ENCODE measurements at regions not wholly inside any gene's neighbourhood (a gene's known extent, or its start where the extent isn't known, plus 50 kb on each side); places are given as distances from the start of the nearest gene placed in this dataset.
"Not testable (repeated sequence)": the region's sequence is repeated elsewhere in the genome, so short reads cannot be mapped to it uniquely, and the experiment has no call there.

GRCh38 chr6:128580224-128581110 is 60.1 kb upstream of the PTPRK start:
- no peak for DNase-seq (ENCODE audit: low spot score)
- Mint-ChIP-seq H3K4me3 (ENCODE audit: unreplicated experiment) (no peak overlapping the region), H3K9me3 (ENCODE audit: unreplicated experiment) (no peaks in the 10 kb centered on the region), H3K4me1 (ENCODE audit: unreplicated experiment) (no peaks in the 10 kb centered on the region), H3K27me3 (ENCODE audit: unreplicated experiment) (no peaks in the 10 kb centered on the region), H3K36me3 (ENCODE audit: low read depth, unreplicated experiment) (no peaks in the 10 kb centered on the region), H3K27ac (ENCODE audit: unreplicated experiment) (no peak overlapping the region)
- TF ChIP-seq CTCF (IDR thresholded peaks at IDR 0.05; ENCODE audit: unreplicated experiment), result no peak

- not testable (repeated sequence) for DNase-seq (ENCODE audit: low spot score); H3K27me3 Mint-ChIP-seq (ENCODE audit: unreplicated experiment)
Measured at GRCh38 chr6:128575254-128575653, 54.9 kb upstream of the PTPRK start.

GRCh38 chr6:128574402-128574801 is 54.0 kb upstream of the PTPRK start:
- Mint-ChIP-seq H3K4me1 (ENCODE audit: unreplicated experiment) (no peaks in the 10 kb centered on the region), H3K36me3 (ENCODE audit: low read depth, unreplicated experiment) (no peaks in the 10 kb centered on the region), H3K27me3 (ENCODE audit: unreplicated experiment) (no peaks in the 10 kb centered on the region), H3K27ac (ENCODE audit: unreplicated experiment) (no peak overlapping the region), H3K9me3 (ENCODE audit: unreplicated experiment) (no peaks in the 10 kb centered on the region), H3K4me3 (ENCODE audit: unreplicated experiment) (no peak overlapping the region)
- no peak for TF ChIP-seq CTCF (IDR thresholded peaks at IDR 0.05; ENCODE audit: unreplicated experiment)
- DNase-seq (ENCODE audit: low spot score), result no peak

More at GRCh38 chr6:128575254-128575653, 54.9 kb upstream of the PTPRK start:
- not testable (repeated sequence) for H3K4me3 Mint-ChIP-seq (ENCODE audit: unreplicated experiment); H3K36me3 Mint-ChIP-seq (ENCODE audit: low read depth, unreplicated experiment); H3K9me3 Mint-ChIP-seq (ENCODE audit: unreplicated experiment); H3K27ac Mint-ChIP-seq (ENCODE audit: unreplicated experiment); H3K4me1 Mint-ChIP-seq (ENCODE audit: unreplicated experiment)

GRCh38 chr6:128573036-128573435 is 52.6 kb upstream of the PTPRK start:
- no peak for DNase-seq (ENCODE audit: low spot score)
- H3K4me3 Mint-ChIP-seq (ENCODE audit: unreplicated experiment), result no peak overlapping the region
- no peaks in the 10 kb centered on the region for H3K27me3 Mint-ChIP-seq (ENCODE audit: unreplicated experiment)
- H3K27ac Mint-ChIP-seq (ENCODE audit: unreplicated experiment), result no peak overlapping the region
- no peaks in the 10 kb centered on the region for H3K36me3 Mint-ChIP-seq (ENCODE audit: low read depth, unreplicated experiment)
- H3K9me3 Mint-ChIP-seq (ENCODE audit: unreplicated experiment), result no peaks in the 10 kb centered on the region
- no peak for TF ChIP-seq CTCF (IDR thresholded peaks at IDR 0.05; ENCODE audit: unreplicated experiment)
- no peaks in the 10 kb centered on the region for H3K4me1 Mint-ChIP-seq (ENCODE audit: unreplicated experiment)

GRCh38 chr6:128572294-128572693 is 51.9 kb upstream of the PTPRK start:
- Mint-ChIP-seq H3K36me3 (ENCODE audit: low read depth, unreplicated experiment) (no peaks in the 10 kb centered on the region), H3K9me3 (ENCODE audit: unreplicated experiment) (no peaks in the 10 kb centered on the region), H3K4me1 (ENCODE audit: unreplicated experiment) (no peaks in the 10 kb centered on the region), H3K27me3 (ENCODE audit: unreplicated experiment) (no peaks in the 10 kb centered on the region), H3K4me3 (ENCODE audit: unreplicated experiment) (no peak overlapping the region), H3K27ac (ENCODE audit: unreplicated experiment) (no peak overlapping the region)
- TF ChIP-seq CTCF (IDR thresholded peaks at IDR 0.05; ENCODE audit: unreplicated experiment), result no peak
- DNase-seq (ENCODE audit: low spot score), result no peak
